NB4 (cell line): ENCODE measurements at regions not wholly inside any gene's neighbourhood (a gene's known extent, or its start where the extent isn't known, plus 50 kb on each side); places are given as distances from the start of the nearest gene placed in this dataset.

Experiments
- DNase-seq: peaks from one replicate; pipeline ENCODE4 v3.0.0; 2010; ENCODE audit warnings: low read depth
- H3K4me3 ChIP-seq: one replicate; pipeline ENCODE4 v1.5.1; 2011; ENCODE audit warnings: mild to moderate bottlenecking, low read depth, low read length, moderate library complexity
- MYC ChIP-seq: IDR thresholded peaks from 2 replicates; pipeline ENCODE4 v1.6.1; 2011; ENCODE audit warnings: low read depth, low read length
- POLR2A ChIP-seq: IDR thresholded peaks from 2 replicates; pipeline ENCODE4 v1.6.1; 2011; ENCODE audit warnings: mild to moderate bottlenecking; ENCODE audit not compliant: insufficient read length; ENCODE audit errors: extremely low read depth
- TF ChIP-seq, protein P1 (sequence below): IDR thresholded peaks from 2 replicates; pipeline ENCODE4 v1.6.1; 2011; ENCODE audit warnings: low read depth, low read length
- TF ChIP-seq, protein P2 (sequence below): IDR thresholded peaks from one replicate; pipeline ENCODE4 v1.5.1; 2012; ENCODE audit warnings: low read depth, low read length

DNA sequence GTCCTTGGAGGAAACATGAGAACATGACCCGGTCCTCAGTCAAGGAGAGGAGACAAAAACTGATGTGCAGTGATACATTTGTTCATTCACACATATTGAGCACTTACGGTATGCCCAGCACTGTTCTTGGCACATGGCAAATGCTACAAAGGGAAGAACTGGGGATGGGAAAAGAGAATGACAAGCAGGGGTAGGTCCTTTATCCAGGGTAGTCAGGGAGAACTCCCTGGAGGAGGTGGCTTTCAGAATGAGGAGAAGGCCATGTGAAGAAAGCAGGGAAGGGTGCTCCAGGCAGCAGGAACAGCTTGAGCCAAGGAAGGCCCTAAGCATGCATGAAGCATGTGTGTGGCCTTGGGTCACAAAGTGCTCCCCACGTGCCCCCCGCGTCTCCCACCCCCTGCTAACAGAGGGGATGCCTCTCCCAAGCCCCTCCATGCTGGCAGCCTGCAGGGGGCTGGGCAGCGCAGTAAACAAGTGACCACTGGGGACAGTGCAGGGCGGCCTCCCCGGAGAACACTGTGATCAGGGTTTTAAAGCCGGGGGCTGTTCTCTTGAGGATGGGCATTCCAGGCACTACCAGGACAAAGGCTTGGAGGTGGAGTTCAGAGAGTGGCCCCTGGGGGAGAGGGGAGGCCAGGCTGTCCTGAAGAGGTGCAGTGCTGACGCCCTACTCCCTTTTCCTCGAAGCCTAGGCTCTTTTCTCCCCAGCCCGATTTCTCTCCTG, 71.0 kb downstream of the PHETA1 start:
- no peak for DNase-seq
- no peak for TF ChIP-seq POLR2A
- TF ChIP-seq MYC, result no peak
- TF ChIP-seq, protein P1, sequence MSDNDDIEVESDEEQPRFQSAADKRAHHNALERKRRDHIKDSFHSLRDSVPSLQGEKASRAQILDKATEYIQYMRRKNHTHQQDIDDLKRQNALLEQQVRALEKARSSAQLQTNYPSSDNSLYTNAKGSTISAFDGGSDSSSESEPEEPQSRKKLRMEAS, result no peak
- TF ChIP-seq, protein P2, sequence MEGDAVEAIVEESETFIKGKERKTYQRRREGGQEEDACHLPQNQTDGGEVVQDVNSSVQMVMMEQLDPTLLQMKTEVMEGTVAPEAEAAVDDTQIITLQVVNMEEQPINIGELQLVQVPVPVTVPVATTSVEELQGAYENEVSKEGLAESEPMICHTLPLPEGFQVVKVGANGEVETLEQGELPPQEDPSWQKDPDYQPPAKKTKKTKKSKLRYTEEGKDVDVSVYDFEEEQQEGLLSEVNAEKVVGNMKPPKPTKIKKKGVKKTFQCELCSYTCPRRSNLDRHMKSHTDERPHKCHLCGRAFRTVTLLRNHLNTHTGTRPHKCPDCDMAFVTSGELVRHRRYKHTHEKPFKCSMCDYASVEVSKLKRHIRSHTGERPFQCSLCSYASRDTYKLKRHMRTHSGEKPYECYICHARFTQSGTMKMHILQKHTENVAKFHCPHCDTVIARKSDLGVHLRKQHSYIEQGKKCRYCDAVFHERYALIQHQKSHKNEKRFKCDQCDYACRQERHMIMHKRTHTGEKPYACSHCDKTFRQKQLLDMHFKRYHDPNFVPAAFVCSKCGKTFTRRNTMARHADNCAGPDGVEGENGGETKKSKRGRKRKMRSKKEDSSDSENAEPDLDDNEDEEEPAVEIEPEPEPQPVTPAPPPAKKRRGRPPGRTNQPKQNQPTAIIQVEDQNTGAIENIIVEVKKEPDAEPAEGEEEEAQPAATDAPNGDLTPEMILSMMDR, result no peak
- no peak overlapping the region for H3K4me3 ChIP-seq

DNA sequence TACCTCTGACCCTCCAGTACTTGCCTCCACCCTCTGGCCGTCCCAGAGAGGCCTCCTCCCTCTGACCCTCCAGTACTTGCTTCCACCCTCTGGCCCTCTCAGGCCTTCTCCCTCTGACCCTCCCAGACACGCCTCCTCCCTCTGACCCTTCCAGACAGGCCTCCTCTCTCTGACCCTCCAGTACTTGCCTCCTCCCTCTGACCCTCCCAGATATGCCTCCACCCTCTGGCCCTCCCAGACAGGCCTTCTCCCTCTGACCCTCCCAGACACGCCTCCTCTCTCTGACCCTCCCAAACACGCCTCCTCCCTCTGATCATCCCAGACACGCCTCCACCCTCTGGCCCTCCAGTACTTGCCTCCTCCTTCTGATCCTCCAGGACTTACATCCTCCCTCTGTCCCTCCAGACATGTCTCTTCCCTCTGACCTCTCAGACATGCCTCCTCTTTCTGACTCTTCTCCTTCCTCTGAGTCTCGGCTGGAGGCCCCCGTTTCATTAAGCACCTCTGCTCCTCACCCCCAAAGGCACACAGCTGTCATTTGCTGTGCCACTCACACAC, 71.9 kb downstream of the PHETA1 start:
- H3K4me3 ChIP-seq, result no peak overlapping the region
- TF ChIP-seq, protein P2, result no peak
- TF ChIP-seq, protein P1, result no peak
- TF ChIP-seq MYC (no peak), POLR2A (no peak)
- no peak for DNase-seq

DNA sequence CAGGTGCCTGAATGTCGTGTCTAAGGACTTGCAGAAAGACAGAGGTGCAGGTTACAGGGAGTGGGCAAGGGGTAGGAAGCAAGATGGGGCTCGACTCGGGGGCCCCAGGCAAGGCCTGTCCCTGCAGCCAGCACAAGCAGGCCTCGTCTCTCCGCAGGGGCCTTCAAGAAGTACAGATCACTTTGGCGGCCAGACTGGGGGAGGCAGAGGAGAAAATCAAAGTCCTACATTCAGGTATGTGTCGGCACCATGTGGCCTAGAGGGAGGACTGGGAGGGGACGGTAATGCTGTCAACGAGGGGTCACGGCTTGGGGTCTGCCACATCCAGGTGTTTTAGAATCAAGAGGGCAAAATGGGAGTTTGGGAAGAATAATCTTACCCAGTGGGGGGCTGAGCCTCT, 73.7 kb downstream of the PHETA1 start:
- DNase-seq, result no peak
- H3K4me3 ChIP-seq, result no peak overlapping the region
- TF ChIP-seq POLR2A, result no peak
- TF ChIP-seq, protein P1, result no peak

DNA sequence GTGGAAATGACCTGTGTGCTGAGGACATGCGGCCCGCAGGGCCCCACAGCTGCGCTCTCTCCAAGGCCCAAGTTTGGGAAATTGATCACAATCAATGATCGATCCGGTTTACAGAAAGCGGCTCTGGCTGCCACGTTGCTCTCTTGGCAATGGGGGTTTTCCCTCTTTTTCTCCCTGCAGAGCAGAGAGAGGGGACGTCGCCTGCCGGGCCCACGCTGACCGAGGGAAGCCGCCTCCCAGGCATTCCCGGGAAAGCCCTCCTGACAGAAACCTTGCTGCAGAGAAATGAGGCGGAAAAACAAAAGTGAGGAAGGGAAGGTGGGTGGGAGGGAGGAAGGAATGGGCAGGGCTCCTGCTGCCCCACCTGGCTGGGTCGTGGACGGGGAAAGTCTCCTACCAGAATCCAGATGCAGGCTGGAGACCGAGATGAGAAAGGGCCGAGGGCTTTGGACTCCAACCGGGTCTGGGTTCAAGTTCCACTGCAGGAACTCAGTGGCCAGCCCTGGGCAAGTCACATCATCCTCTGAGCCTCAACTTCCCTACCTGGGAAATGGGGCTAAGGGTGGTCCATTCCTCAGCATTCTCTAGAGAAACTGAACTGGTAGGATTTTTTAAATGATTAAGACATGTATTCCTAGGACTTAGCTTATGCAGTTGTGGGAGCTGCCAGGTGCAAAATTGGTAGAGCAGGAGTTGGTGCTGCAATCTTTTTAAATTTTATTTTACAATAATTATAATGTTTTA, 75.5 kb downstream of the PHETA1 start:
- TF ChIP-seq POLR2A (no peak), MYC (no peak)
- TF ChIP-seq, protein P2, result no peak
- TF ChIP-seq, protein P1, result no peak
- DNase-seq, result no peak
- H3K4me3 ChIP-seq, result no peak overlapping the region

DNA sequence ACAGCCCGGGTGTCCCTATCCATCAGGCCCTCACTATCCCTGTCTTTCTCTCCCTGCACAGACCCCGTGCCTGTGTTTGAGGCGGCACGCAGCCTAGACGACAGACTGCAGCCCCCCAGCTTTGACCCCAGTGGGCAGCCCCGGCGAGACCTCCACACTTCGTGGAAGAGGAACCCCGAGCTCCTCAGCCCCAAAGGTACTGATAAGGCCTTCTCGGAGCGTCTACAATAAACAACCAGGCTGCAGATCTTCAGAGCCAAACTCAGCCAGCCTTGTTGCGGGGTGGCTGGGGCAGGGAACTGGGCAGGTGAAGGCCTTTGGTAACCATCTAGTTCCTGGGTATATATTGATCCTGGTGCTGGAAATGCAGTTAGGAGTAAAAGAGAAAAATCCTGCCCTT, 77.5 kb downstream of the PHETA1 start:
- TF ChIP-seq, protein P2, result no peak
- TF ChIP-seq, protein P1, result no peak
- TF ChIP-seq MYC (no peak), POLR2A (no peak)
- H3K4me3 ChIP-seq, result no peak overlapping the region
- DNase-seq, result no peak

DNA sequence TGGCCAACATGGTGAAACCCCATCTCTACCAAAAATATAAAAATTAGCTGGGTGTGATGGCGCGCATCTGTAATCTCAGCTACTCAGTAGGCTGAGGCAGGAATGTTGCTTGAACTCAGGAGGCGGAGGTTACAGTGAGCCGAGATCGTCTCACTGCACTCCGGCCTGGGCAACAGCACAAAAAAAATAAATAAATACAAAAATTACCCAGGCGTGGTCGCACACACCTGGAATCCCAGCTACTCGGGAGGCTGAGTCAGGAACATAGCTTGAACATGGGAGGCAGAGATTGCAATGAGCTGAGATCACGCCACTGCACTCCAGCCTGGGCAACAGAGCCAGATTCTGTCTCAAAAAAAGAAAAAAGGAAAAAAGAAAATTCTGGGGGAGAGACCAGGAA, 80.1 kb downstream of the PHETA1 start:
- H3K4me3 ChIP-seq, result no peak overlapping the region
- TF ChIP-seq POLR2A (no peak), MYC (no peak)
- TF ChIP-seq, protein P1, result no peak
- TF ChIP-seq, protein P2, result no peak
- DNase-seq, result no peak
